Islet precursor cell (in vitro differentiated cells): ENCODE measurements at regions not wholly inside any gene's neighbourhood (a gene's known extent, or its start where the extent isn't known, plus 50 kb on each side); places are given as distances from the start of the nearest gene placed in this dataset.
"Not testable (repeated sequence)": the region's sequence is repeated elsewhere in the genome, so short reads cannot be mapped to it uniquely, and the experiment has no call there.

ENCODE experiments used
- DNase-seq: peaks from one replicate; pipeline ENCODE4 v3.0.0-alpha.2; 2018

- DNase-seq: no peak
Measured at GRCh38 chr11:36736103-36736502, 138.1 kb upstream of the RAG2 start.

- DNase-seq: not testable (repeated sequence)
Measured at GRCh38 chr11:36733721-36734120, 135.7 kb upstream of the RAG2 start.

- peak; percentile 70 for DNase-seq
Measured at GRCh38 chr11:36730761-36731160, 132.7 kb upstream of the RAG2 start.

DNA sequence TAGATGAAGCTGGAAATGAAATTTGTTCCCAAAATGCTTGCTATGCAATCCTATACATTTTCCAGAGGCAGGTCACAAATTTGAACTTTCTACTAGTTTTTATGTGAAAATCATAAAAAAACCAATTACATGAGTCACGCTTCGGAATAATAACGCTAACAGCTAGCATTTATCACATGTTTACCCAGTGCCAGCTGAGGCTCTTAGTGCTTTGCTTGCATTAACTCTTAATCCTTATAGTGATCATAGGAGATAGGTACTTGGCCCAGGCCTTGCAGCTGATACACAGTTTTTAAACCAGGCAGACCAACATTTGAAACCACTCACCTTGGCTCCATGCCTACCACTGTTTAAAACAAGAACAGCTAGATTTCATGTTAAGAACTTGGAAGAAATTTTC lies 131.8 kb upstream of the RAG2 start:
- no peak for DNase-seq

DNA sequence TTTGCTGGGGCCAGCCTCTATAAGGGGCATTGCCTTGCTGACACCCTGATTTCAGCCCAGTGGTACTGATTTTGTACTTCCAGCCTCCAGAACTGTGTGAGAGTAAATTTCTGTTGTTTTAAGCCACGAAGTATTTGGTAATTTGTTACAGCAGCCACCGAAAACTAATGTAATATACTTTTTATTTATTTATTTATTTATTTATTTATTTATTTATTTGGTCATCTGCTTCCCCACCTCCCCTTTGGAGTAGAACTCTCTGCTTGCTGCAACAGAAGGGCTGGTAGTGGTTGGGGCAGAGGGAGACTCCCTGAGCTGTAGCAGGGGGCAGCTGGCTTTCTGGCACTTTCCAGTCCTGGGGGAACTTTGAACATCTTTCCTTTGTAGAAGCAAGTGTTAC lies 128.4 kb upstream of the RAG2 start:
- DNase-seq: no peak

- DNase-seq: no peak
Measured at GRCh38 chr11:36724742-36725385, 126.8 kb upstream of the RAG2 start.

- DNase-seq: no peak
Measured at GRCh38 chr11:36722421-36722820, 124.4 kb upstream of the RAG2 start.

DNA sequence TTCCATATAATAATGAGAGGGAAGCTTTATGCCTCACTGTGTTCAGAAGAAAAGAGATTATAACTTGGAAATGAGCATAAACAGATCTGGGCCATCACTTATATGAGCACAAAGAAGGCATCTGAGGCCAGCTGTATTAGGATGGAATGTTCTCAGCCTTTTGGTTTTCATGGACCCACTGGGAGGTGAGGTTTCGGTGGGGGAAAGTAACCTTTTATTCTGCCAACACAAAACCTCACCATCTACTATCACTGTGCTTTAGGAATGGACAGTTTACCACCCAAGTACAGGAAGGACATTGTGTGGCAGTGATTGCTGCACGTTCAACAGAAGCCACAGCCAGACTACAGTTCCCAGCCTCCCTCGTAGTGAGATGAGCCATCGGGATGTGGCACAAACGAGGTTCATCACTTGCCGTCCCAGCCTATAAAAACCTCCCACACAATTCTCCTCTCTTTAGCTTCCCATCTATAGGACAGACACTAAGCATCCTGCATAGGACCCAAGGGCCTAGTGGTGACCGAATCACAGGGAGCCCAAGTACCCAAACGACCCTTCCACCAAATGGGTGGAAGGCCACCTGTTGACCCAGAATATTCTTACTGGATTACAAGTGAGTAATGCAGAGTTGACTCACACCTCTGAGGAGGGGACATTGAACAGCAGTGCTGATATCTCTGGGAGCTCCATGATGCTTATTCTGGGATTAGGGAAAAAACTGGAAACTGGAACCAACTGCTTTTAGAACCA lies 121.5 kb upstream of the RAG2 start:
- DNase-seq: no peak

DNA sequence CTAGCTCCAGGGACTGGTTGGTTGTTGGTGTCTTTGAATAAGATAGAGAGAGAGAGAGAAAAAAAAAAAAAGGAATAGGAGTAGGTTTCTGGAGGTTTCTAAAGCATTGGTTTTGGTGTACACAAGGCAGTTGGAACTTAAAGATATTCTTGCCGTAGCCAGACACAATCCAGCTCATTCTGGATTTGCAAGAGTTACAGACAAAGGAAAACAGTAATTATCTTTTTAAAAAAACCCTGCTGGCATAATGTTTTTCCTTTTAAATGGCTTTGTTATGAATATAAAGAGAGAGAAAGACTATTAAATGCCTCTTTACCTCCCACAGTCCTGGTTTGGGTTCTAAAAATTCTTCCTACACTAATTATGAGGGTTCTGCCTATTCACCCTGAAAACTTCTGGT lies 120.4 kb upstream of the RAG2 start:
- DNase-seq: no peak

DNA sequence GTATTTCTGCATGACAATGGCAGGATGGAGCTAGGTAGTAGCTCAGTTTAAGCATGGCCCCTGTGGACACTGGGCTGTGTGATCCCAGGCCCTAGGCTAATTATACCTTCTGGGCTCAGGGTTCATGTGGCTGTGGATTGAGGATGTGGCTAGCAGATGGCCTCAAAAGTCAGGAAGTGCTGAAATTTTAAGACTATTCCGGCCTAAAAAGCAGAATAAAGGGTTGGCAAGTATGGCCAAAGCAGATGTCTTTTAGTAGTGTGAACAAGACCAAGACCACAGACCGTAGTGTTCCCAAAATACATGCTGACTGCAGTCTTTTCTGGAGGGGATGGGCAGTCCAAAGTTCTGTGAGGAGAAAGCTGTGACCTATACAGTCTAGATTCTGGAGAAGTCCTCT lies 115.7 kb upstream of the RAG2 start:
- no peak for DNase-seq

GRCh38 chr11:36711104-36711825 lies 113.2 kb upstream of the RAG2 start:
- DNase-seq: no peak
